8988T (cell line): ENCODE measurements at regions not wholly inside any gene's neighbourhood (a gene's known extent, or its start where the extent isn't known, plus 50 kb on each side); places are given as distances from the start of the nearest gene placed in this dataset.

Experiments used
- DNase-seq: peaks from one replicate; pipeline ENCODE4 v3.0.0; 2011

DNA sequence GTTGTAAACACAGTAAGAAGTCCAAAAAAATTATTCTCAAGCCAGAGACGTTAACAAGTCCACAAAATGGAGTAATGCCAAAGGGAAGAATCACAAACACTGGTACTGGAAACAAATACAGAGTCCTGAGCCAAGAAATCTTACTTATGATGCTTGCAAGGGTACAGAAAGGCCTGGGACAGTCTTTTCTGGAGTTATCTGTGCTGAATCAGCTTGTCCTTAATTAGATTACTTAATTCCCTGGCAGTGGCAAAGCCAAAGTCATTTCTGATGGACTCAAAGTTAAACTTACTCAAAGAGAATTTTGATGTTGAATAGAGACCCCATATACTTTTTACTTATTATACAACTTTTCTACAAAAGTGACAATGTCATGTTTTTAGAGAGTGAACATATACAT is 610.5 kb upstream of the ITGA1 start:
- DNase-seq = no peak

DNA sequence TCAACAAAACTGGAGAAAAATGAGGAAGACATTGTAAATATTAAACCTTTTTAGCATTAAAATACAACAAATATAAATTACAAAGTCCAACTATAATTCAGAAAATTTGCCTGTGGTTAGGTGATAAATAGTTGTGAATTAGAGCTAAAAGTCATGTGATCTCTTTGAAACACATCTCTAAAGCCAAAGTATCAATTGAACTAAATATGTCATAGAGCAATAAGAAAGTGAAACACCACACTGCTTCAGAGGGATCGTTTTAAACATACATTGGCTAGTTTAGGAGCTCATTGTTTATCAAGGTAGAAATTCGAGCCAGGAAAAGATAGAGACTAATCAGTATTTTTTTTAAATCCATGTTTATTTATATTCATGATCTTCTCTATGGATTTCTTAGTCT is 606.3 kb upstream of the ITGA1 start:
- DNase-seq = no peak

DNA sequence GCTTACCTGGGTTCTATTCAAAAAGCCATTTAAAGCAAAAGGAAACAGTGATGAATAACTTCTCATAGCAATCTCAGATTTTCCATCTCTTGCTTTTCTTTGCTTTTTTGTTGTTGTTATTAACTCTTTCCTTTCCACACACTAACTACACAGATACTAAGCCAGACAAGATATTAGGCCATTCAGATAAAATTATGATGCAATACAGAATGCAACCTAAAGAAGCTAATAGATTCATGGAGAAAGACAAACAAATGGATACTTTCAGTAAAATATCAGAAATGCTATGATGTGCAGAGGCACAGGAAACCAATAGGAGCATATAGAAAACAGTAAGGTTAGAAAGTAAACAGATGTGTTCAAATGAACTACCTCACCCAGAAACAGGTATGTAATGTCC is 597.0 kb upstream of the ITGA1 start:
- no peak for DNase-seq

DNA sequence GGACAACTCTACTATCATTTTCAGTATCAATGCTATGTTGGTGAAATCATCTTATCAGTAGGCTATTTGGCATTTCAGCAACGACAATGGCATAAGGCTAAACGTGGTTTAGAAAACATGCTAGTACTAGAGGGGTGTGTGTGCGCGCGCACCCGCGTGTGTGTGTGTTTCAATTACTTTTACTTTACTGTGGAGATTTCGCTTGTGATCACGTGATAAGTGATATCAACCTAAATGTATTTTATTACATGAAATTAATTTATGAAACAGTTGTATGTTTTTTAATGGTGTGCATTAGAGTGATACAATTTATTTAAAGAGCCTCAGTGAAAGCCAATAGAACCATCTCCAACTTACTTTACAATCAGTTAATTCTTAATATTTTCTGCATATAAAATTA is 587.9 kb upstream of the ITGA1 start:
- DNase-seq = no peak

DNA sequence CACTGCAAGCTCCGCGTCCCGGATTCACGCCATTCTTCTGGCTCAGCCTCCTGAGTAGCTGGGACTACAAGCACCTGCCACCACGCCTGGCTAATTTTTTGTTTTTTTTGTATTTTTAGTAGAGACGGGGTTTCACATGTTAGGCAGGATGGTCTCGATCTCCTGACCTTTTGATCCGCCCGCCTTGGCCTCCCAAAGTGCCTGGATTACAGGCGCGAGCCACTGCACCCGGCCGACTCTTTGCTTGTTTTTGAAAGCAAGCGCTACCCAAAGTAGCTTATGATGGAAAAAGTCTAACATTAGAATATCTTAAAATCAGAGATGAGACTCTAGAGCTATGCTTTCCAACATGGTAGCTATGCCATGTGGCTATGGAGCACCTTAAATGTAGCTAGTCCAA is 585.5 kb upstream of the ITGA1 start:
- DNase-seq = no peak

DNA sequence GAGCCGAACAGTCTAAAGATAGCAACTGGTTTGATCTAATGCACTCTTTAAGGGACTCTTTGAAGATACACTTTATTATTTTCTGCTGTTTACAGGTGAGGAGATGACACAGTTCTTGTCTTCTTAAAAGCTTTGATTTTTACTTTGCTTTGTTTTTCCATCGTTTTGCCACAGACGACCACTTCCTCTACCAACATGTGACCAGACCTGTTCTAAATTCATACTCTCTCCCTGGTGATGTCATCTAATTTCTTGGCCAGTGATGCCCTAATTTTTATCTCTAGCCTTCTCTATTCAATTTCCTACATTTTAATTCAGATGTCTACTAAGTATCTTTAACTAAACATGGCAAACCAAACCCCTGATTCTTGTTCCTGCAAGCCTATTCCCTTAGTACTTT is 583.4 kb upstream of the ITGA1 start:
- no peak for DNase-seq
